MG63 (cell line): ENCODE measurements at regions not wholly inside any gene's neighbourhood (a gene's known extent, or its start where the extent isn't known, plus 50 kb on each side); places are given as distances from the start of the nearest gene placed in this dataset.

Experiments
- DNase-seq: peaks from one replicate; pipeline ENCODE4 v3.0.0-alpha.2; 2020
- H3K27me3 ChIP-seq: fragments of 250-450 bp; sonication (Bioruptor Pico); 2 replicates; pipeline ENCODE4 v1.5.1; 2020; ENCODE audit warnings: mild to moderate bottlenecking, moderate library complexity
- H3K36me3 ChIP-seq: fragments of 250-450 bp; sonication (Bioruptor Pico); 2 replicates; pipeline ENCODE4 v1.5.1; 2020; ENCODE audit warnings: mild to moderate bottlenecking, moderate library complexity
- H3K4me3 ChIP-seq: fragments of 250-450 bp; sonication (Bioruptor Pico); 2 replicates; pipeline ENCODE4 v1.5.1; 2020; ENCODE audit warnings: mild to moderate bottlenecking, moderate library complexity
- H3K9me3 ChIP-seq: fragments of 250-450 bp; sonication (Bioruptor Pico); 2 replicates; pipeline ENCODE4 v1.5.1; 2020; ENCODE audit warnings: mild to moderate bottlenecking, moderate library complexity

DNA sequence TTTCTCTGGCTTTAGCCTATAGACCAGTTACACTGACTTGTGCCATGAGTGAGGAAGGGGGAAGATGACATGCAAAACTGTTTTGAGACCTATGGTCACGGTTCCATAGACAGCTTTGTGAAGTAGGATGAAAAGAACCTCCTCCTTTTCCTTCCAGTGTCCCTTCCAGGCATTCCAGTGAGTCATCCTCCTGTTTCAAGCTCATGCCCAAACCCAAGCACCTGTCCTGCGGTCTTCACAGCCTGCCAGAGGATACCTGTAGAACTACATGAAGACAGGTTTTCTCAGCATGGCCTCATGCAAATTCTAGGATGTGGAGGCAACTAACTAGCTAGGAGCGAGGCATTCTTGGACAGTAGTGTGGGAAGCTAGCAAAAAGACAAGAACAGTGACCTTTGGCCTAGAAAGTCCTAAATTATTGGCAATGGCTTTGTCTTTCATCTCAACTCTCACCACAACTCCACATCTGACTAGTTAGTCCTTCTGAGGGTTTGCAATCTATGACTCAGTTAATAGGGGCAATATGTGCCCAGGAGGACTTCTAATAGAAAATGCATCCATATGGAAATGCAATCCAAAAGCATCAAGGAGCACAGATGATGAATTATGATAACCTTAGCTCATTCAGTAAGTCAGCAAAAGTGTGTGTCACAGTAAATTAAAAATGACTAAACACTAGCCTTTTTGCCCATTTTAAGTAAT is 154.7 kb downstream of the RBM43 start:
- H3K36me3 ChIP-seq = no peaks in the 10 kb centered on the region
- no peak overlapping the region for H3K4me3 ChIP-seq
- peaks cover 4% of the 10 kb centered on the region; the same call in 1 of the 2 replicates for H3K9me3 ChIP-seq
- DNase-seq = no peak
- H3K27me3 ChIP-seq = no peaks in the 10 kb centered on the region

DNA sequence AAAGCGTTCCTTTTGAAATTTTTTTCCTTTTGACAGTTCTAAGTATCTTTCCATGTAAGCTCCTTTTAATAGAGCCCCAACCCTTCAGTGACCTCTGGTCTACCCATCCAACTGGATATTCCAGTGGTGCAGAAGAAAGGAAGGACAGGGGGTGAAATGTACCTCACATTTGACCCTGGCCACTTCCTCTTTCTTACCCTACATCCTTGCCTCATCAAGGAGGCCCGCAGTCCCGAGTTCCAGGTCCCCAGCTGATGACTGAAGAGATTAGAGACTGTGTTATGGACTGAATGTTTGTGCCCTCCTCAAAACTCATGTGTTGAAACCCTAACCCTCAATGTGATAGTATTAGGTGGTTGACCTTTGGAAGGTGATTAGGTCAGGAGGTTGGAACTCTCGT is 158.1 kb downstream of the RBM43 start:
- 0 out of 2 replicates have a peak, but pooled peaks cover 2% of the 10 kb centered on the region for H3K9me3 ChIP-seq
- DNase-seq = no peak
- no peaks in the 10 kb centered on the region for H3K36me3 ChIP-seq
- no peaks in the 10 kb centered on the region for H3K27me3 ChIP-seq
- H3K4me3 ChIP-seq = no peak overlapping the region

DNA sequence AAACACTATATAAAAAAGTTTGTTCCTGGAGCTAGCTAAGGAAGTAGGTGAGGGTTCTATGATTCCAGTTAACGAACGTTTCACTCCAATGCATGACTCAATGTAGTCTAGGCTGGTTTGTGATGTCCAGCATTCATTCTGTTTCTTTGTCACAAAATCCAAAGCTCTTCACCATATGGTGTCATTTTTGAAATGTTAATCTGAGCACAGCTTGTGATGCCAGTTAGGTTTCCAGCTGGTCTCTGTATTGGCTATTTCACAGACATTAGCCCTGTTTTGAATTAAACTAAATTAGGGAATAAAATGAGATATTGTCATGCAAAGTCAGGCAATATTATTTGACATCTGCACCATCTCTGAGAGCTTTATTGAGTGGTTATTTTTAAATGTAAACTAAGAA is 159.4 kb downstream of the RBM43 start:
- Histone ChIP-seq H3K36me3 (no peaks in the 10 kb centered on the region), H3K4me3 (no peak overlapping the region), H3K9me3 (no peaks in the 10 kb centered on the region), H3K27me3 (no peaks in the 10 kb centered on the region)
- no peak for DNase-seq

DNA sequence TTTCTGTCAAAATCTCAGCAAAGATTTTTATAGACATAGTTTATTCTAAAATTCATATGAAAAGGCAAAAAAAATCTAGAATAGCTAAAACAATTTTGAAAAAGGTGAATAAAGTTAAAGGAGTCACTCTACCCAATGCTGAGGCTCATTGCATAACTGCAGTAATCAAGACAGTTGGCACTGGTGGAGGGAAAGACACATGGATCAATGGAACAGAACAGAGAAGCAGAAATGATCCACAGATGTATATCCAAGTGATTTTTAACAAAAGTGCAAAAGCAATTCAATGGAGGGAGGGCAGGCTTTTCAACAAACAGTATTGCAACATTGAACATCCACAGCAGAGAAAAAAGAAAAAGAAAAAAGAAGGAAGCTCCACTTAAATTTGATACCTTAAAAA is 162.8 kb downstream of the RBM43 start:
- no peak for DNase-seq
- Histone ChIP-seq H3K9me3 (no peaks in the 10 kb centered on the region), H3K27me3 (no peaks in the 10 kb centered on the region), H3K4me3 (no peak overlapping the region), H3K36me3 (no peaks in the 10 kb centered on the region)

DNA sequence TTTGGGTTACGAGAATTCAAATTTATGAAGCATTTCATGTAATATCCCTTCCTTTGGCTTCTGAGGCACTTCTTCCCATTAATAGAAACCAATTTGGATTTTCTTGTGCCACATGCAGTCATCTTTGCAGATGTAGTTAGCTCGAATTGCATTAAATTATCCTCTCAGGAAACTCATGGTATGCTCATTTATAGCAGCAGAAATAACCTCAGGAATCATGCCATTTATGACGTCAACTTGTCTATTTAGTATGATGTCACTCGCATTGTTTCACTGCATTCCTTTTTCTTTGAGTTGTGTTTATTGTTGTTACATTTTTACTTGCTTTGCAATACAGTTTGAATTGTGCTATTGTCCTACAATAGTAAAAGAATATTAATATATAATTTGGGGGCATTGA is 163.8 kb downstream of the RBM43 start:
- Histone ChIP-seq H3K9me3 (no peaks in the 10 kb centered on the region), H3K36me3 (no peaks in the 10 kb centered on the region), H3K4me3 (no peak overlapping the region), H3K27me3 (no peaks in the 10 kb centered on the region)
- DNase-seq = no peak

- Histone ChIP-seq H3K36me3 (no peaks in the 10 kb centered on the region), H3K27me3 (no peaks in the 10 kb centered on the region), H3K9me3 (no peaks in the 10 kb centered on the region), H3K4me3 (no peak overlapping the region)
- peak; percentile 74 for DNase-seq
These were observed 164.5 kb downstream of the RBM43 start for GRCh38 chr2:151097128-151097527.

DNA sequence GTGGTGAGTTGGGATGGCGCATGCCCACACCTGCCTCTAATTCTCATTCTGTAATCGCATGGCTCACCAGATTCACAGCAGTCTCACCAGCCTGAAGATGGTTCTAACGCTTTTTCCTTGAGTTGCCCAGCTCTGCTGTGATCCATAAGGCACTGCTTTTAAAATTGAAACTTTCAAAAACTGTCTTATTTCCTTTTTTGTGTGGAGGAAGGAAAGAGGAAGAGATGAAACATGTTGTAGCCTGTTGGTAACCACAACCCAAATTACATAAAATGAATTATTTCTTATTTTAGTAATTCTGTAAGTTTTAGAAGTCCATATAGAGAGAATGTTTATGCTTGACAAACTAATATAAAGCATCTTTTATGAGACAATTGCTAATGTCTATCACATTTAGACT is 165.4 kb downstream of the RBM43 start:
- H3K4me3 ChIP-seq = no peak overlapping the region
- H3K9me3 ChIP-seq = no peaks in the 10 kb centered on the region
- no peaks in the 10 kb centered on the region for H3K27me3 ChIP-seq
- no peak for DNase-seq
- no peaks in the 10 kb centered on the region for H3K36me3 ChIP-seq

DNA sequence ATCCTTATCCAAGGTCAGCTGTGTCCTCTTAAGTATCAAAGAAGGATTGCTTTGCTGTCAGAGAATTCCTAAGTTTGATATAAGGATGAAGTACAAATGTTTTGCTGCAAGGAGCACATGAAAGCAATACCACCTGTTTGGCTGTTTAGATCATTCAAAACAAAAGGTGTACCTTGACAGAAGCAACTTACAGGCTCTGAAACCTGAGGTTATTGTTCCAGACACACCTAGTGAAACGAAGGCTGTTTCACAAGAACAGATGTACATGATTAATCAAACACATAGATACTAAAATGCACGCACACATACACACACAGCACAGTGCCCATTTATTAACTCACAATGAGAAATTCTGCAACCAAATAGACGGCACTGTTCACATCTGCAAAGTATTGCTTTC is 166.2 kb downstream of the RBM43 start:
- Histone ChIP-seq H3K9me3 (no peaks in the 10 kb centered on the region), H3K27me3 (no peaks in the 10 kb centered on the region), H3K36me3 (no peaks in the 10 kb centered on the region), H3K4me3 (no peak overlapping the region)
- DNase-seq = no peak

- Histone ChIP-seq H3K4me3 (no peak overlapping the region), H3K27me3 (no peaks in the 10 kb centered on the region), H3K36me3 (no peaks in the 10 kb centered on the region), H3K9me3 (no peaks in the 10 kb centered on the region)
- peak; percentile 1 for DNase-seq
These were observed 170.1 kb downstream of the RBM43 start for GRCh38 chr2:151091583-151091982.

- Histone ChIP-seq H3K4me3 (no peak overlapping the region), H3K9me3 (no peaks in the 10 kb centered on the region), H3K27me3 (no peaks in the 10 kb centered on the region), H3K36me3 (no peaks in the 10 kb centered on the region)
- no peak for DNase-seq
These were observed 174.3 kb downstream of the RBM43 start for GRCh38 chr2:151087377-151087776.

GRCh38 chr2:151085181-151085611 is 176.5 kb downstream of the RBM43 start:
- Histone ChIP-seq H3K27me3 (no peaks in the 10 kb centered on the region), H3K9me3 (no peaks in the 10 kb centered on the region), H3K36me3 (no peaks in the 10 kb centered on the region), H3K4me3 (no peak overlapping the region)
- no peak for DNase-seq

DNA sequence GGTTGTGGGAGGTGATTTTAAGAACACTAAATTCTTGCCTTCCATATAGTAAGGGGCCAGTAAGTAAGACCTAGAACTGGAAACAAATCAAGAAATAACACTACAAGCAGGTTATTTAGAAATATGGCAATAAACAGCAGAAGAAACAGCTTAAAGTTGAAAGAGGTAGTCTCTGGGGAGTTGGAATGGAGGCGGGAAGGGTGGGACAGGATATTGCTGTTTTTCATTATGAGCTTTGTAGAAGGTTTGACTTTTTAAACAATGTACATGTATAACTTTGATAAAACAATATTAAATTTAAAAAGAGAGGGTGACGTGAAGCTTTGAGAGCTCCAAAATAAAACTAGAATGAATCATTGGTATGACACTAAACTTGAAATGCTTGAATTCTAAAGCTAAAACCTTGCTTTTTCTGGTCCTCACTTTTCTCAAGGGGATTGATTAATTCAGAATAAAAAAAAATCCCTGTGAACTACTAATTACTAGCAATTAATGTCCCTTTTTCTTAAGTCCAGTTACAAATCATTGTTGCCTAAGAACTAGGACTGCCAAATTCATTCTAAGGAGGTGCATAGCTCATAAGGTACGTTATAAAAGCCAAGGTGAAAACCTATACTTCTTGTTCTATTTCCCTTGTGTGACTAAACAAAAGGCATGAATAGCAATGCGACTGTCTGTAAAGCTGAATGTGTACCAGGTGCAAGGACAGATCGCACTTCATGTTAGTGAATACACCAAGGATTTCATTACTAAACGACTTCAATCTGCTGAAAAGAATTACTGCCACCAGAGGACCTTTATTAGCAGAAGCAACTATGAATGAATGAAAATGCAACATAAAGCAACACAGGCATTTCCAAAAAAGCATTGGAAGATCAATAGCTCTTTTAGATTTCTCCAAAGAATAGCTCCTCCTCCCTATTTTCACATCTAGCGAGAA is 177.5 kb downstream of the RBM43 start:
- Histone ChIP-seq H3K4me3 (no peak overlapping the region), H3K9me3 (no peaks in the 10 kb centered on the region), H3K27me3 (no peaks in the 10 kb centered on the region), H3K36me3 (no peaks in the 10 kb centered on the region)
- no peak for DNase-seq

DNA sequence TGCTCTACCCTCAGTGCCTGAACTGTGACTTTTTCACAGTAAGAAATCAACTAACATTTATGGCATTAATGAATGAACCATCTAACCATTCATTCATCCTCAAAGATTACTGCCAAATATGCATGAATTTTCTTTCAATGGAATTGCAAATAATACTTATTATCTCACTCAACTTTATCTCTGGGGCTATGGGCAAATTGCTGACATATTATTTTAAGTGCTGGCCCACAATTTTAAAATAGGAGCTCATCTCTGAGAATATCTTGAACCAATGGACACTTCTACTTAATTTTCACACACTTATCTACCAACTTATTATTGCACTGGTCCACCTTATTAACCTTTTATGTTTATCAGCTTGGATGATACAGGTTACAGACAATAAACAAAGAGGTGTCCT is 182.8 kb downstream of the RBM43 start:
- H3K27me3 ChIP-seq = no peaks in the 10 kb centered on the region
- no peak overlapping the region for H3K4me3 ChIP-seq
- H3K36me3 ChIP-seq = no peaks in the 10 kb centered on the region
- DNase-seq = no peak
- peaks cover 6% of the 10 kb centered on the region; the same call in 1 of the 2 replicates for H3K9me3 ChIP-seq

DNA sequence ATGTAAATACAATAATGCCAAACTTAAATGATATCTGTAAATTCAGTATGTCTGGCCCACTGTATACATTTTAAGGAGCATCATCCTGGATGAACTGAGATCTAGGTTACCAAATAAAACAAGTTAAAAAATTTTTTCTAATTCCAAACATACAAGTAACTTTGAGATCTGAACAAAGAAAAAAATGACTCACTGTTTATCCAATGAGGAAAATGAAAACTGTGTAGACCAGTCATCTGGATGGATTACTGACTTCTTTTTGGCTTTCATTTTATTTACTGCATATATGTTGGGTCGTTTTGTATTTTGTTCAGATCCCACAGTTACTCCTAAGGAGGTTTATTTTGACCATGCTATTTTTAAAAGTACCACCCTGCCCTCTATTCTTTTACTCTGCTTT is 189.8 kb downstream of the RBM43 start:
- H3K4me3 ChIP-seq = no peak overlapping the region
- no peaks in the 10 kb centered on the region for H3K36me3 ChIP-seq
- H3K9me3 ChIP-seq = peaks cover 6% of the 10 kb centered on the region; the same call in 1 of the 2 replicates
- no peak for DNase-seq
- no peaks in the 10 kb centered on the region for H3K27me3 ChIP-seq

DNA sequence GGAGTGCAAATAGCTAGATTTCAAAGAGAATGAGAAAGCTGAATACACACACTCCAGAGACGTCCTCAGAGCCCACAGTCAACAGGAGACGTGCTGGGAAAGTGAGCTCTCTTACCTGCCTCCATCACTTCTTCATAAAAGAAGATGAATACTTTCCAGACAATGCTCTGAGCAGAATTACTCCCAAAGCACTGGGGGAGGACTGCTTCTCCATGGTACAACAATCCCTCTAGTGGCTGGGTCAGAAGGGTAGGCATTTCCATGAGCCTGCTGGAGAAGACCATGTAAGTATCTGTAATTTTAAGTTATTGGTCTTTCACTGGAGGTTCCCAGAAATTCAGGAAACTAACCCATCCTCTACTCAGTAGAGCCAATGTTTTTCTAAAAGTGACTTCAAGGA is 190.3 kb downstream of the RBM43 start:
- H3K36me3 ChIP-seq = no peaks in the 10 kb centered on the region
- H3K27me3 ChIP-seq = no peaks in the 10 kb centered on the region
- H3K9me3 ChIP-seq = peaks cover 6% of the 10 kb centered on the region; the same call in 1 of the 2 replicates
- DNase-seq = peak; percentile 13
- H3K4me3 ChIP-seq = no peak overlapping the region

- no peak for DNase-seq
- Histone ChIP-seq H3K4me3 (no peak overlapping the region), H3K27me3 (no peaks in the 10 kb centered on the region), H3K36me3 (no peaks in the 10 kb centered on the region), H3K9me3 (peaks cover 4% of the 10 kb centered on the region; the same call in 1 of the 2 replicates)
These were observed 191.4 kb downstream of the RBM43 start for GRCh38 chr2:151070253-151070652.

DNA sequence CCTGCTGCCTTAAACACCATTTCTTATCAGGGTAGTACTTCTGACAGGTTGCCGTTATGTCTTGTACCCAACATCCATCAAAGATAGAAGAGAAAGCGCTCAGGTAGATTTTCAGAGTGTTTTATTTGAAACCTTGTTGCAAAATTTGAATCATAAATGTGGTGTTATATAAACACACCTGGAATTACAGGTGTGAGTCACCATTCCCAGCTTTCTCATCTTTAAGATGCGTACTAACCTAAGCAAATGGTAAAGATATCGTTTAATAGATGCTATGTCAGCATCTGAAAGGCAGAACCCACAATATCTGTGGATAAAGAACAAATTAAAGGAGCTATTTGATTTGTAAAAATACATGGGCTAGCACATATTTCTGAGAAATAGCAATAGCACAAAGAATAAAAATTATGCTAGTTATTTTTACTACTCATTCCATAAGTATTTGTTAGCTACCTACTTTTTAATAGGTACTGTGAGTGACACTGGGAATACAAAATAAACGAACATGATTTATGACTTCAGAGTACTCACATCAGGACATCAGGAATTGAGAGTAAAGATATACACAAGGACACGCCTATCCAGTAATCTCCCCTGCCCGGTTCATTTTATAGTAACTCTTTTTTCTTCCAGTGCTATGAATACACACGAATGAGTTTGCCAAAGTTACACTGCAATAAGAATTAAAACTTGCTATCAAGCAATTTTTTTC is 193.8 kb downstream of the RBM43 start:
- no peaks in the 10 kb centered on the region for H3K36me3 ChIP-seq
- H3K4me3 ChIP-seq = no peak overlapping the region
- no peaks in the 10 kb centered on the region for H3K27me3 ChIP-seq
- H3K9me3 ChIP-seq = no peaks in the 10 kb centered on the region
- no peak for DNase-seq
